ENCODE measurements at regions not wholly inside any gene's neighbourhood (a gene's known extent, or its start where the extent isn't known, plus 50 kb on each side); places are given as distances from the start of the nearest gene placed in this dataset.

DNA sequence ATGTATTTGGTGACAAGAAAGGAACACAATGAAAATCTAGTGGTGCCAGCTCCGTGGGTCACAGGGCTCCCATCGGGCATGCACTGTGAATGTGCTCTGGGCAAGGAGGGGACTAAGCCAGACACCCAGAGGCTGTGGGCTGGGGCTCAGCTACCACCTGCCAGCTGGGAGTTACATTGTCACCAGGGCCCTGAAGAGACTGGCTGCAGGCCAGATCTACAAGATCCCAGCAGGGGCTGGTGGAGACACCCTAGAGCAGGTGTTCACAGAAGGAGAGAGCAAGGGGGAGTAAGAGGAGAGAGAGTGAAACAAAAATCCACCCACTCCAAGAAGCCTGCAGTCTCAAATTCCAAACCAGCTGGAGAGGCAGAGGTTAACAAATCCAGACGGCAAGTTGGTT, 116.6 kb upstream of the ADCY1 start:
- H3K9me3 ChIP-seq (ENCODE audit: low read length) = no peaks in the 10 kb centered on the region
- CTCF ChIA-PET (ENCODE audit: unreplicated experiment) = no interaction called here
- DNase-seq (ENCODE audit: low spot score) = no peak
- H3K36me3 ChIP-seq (ENCODE audit: insufficient read depth, low read length) = no peaks in the 10 kb centered on the region
- no peaks in the 10 kb centered on the region for H3K79me2 ChIP-seq (ENCODE audit: insufficient read depth, low read depth, low read length)
- no peak overlapping the region for H2AFZ ChIP-seq (ENCODE audit: low read length)
- POLR2A ChIA-PET = no interaction called here
- no peak overlapping the region for H3K27ac ChIP-seq (ENCODE audit: low read depth, low read length, poor library complexity, severe bottlenecking)
- no peaks in the 10 kb centered on the region for H3K9me2 ChIP-seq (ENCODE audit: insufficient read depth, low read length)
- intact Hi-C loops (cut with micrococcal nuclease; ENCODE audit: unreplicated experiment) = no loop called here
- H3K4me1 ChIP-seq (ENCODE audit: insufficient read depth, low read length, poor library complexity, severe bottlenecking) = no peaks in the 10 kb centered on the region
- no peak overlapping the region for H3K4me2 ChIP-seq (ENCODE audit: low read length)
- BruUV-seq (replicated peaks) = no TSS peak
- TF ChIP-seq EZH2phosphoT487 (IDR thresholded peaks at IDR 0.05; ENCODE audit: borderline replicate concordance, low read depth, low read length) = no peak
- TF ChIP-seq, protein P1, sequence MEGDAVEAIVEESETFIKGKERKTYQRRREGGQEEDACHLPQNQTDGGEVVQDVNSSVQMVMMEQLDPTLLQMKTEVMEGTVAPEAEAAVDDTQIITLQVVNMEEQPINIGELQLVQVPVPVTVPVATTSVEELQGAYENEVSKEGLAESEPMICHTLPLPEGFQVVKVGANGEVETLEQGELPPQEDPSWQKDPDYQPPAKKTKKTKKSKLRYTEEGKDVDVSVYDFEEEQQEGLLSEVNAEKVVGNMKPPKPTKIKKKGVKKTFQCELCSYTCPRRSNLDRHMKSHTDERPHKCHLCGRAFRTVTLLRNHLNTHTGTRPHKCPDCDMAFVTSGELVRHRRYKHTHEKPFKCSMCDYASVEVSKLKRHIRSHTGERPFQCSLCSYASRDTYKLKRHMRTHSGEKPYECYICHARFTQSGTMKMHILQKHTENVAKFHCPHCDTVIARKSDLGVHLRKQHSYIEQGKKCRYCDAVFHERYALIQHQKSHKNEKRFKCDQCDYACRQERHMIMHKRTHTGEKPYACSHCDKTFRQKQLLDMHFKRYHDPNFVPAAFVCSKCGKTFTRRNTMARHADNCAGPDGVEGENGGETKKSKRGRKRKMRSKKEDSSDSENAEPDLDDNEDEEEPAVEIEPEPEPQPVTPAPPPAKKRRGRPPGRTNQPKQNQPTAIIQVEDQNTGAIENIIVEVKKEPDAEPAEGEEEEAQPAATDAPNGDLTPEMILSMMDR (conservative IDR thresholded peaks at IDR 0.05; ENCODE audit: low read length) = no peak
- H3K4me3 ChIP-seq (ENCODE audit: low read depth, low read length, poor library complexity, severe bottlenecking) = no peak overlapping the region
- no peaks in the 10 kb centered on the region for H4K20me1 ChIP-seq (ENCODE audit: insufficient read depth, low read length)

DNA sequence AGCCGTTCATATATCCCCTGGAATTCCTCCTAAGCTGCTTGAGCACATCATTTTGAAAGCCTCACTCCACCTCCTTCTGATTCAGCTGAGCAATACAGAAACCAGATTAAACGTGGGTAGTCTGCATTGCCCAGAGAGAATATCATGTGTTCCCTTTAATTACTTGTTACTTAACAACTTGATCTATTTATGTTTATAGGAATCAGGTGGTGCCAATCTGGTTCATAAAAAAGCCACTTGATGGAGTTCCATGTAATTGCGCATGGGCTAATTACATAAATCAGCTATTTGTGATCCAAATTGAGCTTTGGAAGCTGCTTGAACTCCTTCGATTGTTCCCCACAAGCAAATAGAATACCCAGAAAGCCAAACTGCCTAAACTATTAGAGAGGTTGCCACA, 114.7 kb upstream of the ADCY1 start:
- intact Hi-C loops (cut with micrococcal nuclease; ENCODE audit: unreplicated experiment) = no loop called here
- no peak overlapping the region for H3K27ac ChIP-seq (ENCODE audit: low read depth, low read length, poor library complexity, severe bottlenecking)
- no peaks in the 10 kb centered on the region for H3K36me3 ChIP-seq (ENCODE audit: insufficient read depth, low read length)
- H3K9me3 ChIP-seq (ENCODE audit: low read length) = no peaks in the 10 kb centered on the region
- H3K4me3 ChIP-seq (ENCODE audit: low read depth, low read length, poor library complexity, severe bottlenecking) = no peak overlapping the region
- H2AFZ ChIP-seq (ENCODE audit: low read length) = no peak overlapping the region
- BruUV-seq (replicated peaks) = no TSS peak
- ChIA-PET POLR2A (no interaction called here), CTCF (ENCODE audit: unreplicated experiment) (no interaction called here)
- no peak for TF ChIP-seq EZH2phosphoT487 (IDR thresholded peaks at IDR 0.05; ENCODE audit: borderline replicate concordance, low read depth, low read length)
- TF ChIP-seq, protein P1 (conservative IDR thresholded peaks at IDR 0.05; ENCODE audit: low read length) = no peak
- no peaks in the 10 kb centered on the region for H3K9me2 ChIP-seq (ENCODE audit: insufficient read depth, low read length)
- no peak for DNase-seq (ENCODE audit: low spot score)
- H3K4me2 ChIP-seq (ENCODE audit: low read length) = no peak overlapping the region
- H4K20me1 ChIP-seq (ENCODE audit: insufficient read depth, low read length) = no peaks in the 10 kb centered on the region
- no peaks in the 10 kb centered on the region for H3K4me1 ChIP-seq (ENCODE audit: insufficient read depth, low read length, poor library complexity, severe bottlenecking)
- H3K79me2 ChIP-seq (ENCODE audit: insufficient read depth, low read depth, low read length) = no peaks in the 10 kb centered on the region

GRCh38 chr7:45460379-45460778, 113.8 kb upstream of the ADCY1 start:
- intact Hi-C loops (cut with micrococcal nuclease; ENCODE audit: unreplicated experiment) = no loop called here
- ChIA-PET POLR2A (interaction anchor here (0.6 kb wide), 1 partner anchor 14 kb away, joined by 6 read pairs; no protein-coding TSS in a partner anchor), CTCF (ENCODE audit: unreplicated experiment) (no interaction called here)
- no peak overlapping the region for H3K4me3 ChIP-seq (ENCODE audit: low read depth, low read length, poor library complexity, severe bottlenecking)
- H3K9me3 ChIP-seq (ENCODE audit: low read length) = no peaks in the 10 kb centered on the region
- H3K36me3 ChIP-seq (ENCODE audit: insufficient read depth, low read length) = no peaks in the 10 kb centered on the region
- no peak overlapping the region for H2AFZ ChIP-seq (ENCODE audit: low read length)
- no peak overlapping the region for H3K27ac ChIP-seq (ENCODE audit: low read depth, low read length, poor library complexity, severe bottlenecking)
- H3K4me2 ChIP-seq (ENCODE audit: low read length) = no peak overlapping the region
- no peaks in the 10 kb centered on the region for H3K79me2 ChIP-seq (ENCODE audit: insufficient read depth, low read depth, low read length)
- no peaks in the 10 kb centered on the region for H3K4me1 ChIP-seq (ENCODE audit: insufficient read depth, low read length, poor library complexity, severe bottlenecking)
- DNase-seq (ENCODE audit: low spot score) = no peak
- H3K9me2 ChIP-seq (ENCODE audit: insufficient read depth, low read length) = no peaks in the 10 kb centered on the region
- BruUV-seq (replicated peaks) = no TSS peak
- no peaks in the 10 kb centered on the region for H4K20me1 ChIP-seq (ENCODE audit: insufficient read depth, low read length)
- no peak for TF ChIP-seq EZH2phosphoT487 (IDR thresholded peaks at IDR 0.05; ENCODE audit: borderline replicate concordance, low read depth, low read length)
- TF ChIP-seq, protein P1 (conservative IDR thresholded peaks at IDR 0.05; ENCODE audit: low read length) = no peak
